NB4 (cell line): ENCODE measurements at regions not wholly inside any gene's neighbourhood (a gene's known extent, or its start where the extent isn't known, plus 50 kb on each side); places are given as distances from the start of the nearest gene placed in this dataset.

Experiments
- DNase-seq: peaks from one replicate; pipeline ENCODE4 v3.0.0; 2010; ENCODE audit warnings: low read depth
- H3K4me3 ChIP-seq: one replicate; pipeline ENCODE4 v1.5.1; 2011; ENCODE audit warnings: mild to moderate bottlenecking, low read depth, low read length, moderate library complexity
- CTCF ChIP-seq: IDR thresholded peaks from one replicate; pipeline ENCODE4 v1.5.1; 2012; ENCODE audit warnings: low read depth, low read length
- MAX ChIP-seq: IDR thresholded peaks from 2 replicates; pipeline ENCODE4 v1.6.1; 2011; ENCODE audit warnings: low read depth, low read length
- MYC ChIP-seq: IDR thresholded peaks from 2 replicates; pipeline ENCODE4 v1.6.1; 2011; ENCODE audit warnings: low read depth, low read length
- POLR2A ChIP-seq: IDR thresholded peaks from 2 replicates; pipeline ENCODE4 v1.6.1; 2011; ENCODE audit warnings: mild to moderate bottlenecking; ENCODE audit not compliant: insufficient read length; ENCODE audit errors: extremely low read depth

- TF ChIP-seq POLR2A (no peak), CTCF (no peak), MYC (no peak), MAX (no peak)
- DNase-seq, result no peak
- H3K4me3 ChIP-seq, result no peak overlapping the region
Observed at GRCh38 chr2:163479599-163479998, 256.2 kb downstream of the FIGN start.

GRCh38 chr2:163475815-163476214, 260.0 kb downstream of the FIGN start:
- TF ChIP-seq POLR2A (no peak), MYC (no peak), CTCF (no peak), MAX (no peak)
- no peak overlapping the region for H3K4me3 ChIP-seq
- no peak for DNase-seq

- no peak for DNase-seq
- TF ChIP-seq POLR2A (no peak), CTCF (no peak), MYC (no peak), MAX (no peak)
Observed at GRCh38 chr2:163474889-163475288, 260.9 kb downstream of the FIGN start.

GRCh38 chr2:163474319-163474744, 261.5 kb downstream of the FIGN start:
- no peak for TF ChIP-seq MAX
- TF ChIP-seq CTCF, result no peak
- no peak for TF ChIP-seq MYC
- TF ChIP-seq POLR2A, result no peak
- H3K4me3 ChIP-seq, result no peak overlapping the region
- no peak for DNase-seq

More at GRCh38 chr2:163474889-163475288, 260.9 kb downstream of the FIGN start:
- no peak overlapping the region for H3K4me3 ChIP-seq

- peak; percentile 75 for DNase-seq
- TF ChIP-seq CTCF, result peak; percentile 16
- no peak for TF ChIP-seq POLR2A
- H3K4me3 ChIP-seq, result no peak overlapping the region
Observed at GRCh38 chr2:163471947-163472346, 263.9 kb downstream of the FIGN start.

- DNase-seq, result peak; percentile 87
Observed at GRCh38 chr2:163469561-163469962, 266.2 kb downstream of the FIGN start.

More at GRCh38 chr2:163469561-163469962, 266.2 kb downstream of the FIGN start:
- H3K4me3 ChIP-seq, result no peak overlapping the region
- TF ChIP-seq POLR2A (no peak), MAX (no peak), MYC (no peak), CTCF (no peak)
